ENCODE measurements at regions not wholly inside any gene's neighbourhood (a gene's known extent, or its start where the extent isn't known, plus 50 kb on each side); places are given as distances from the start of the nearest gene placed in this dataset.

- no peaks in the 10 kb centered on the region for H3K9me3 Mint-ChIP-seq (ENCODE audit: unreplicated experiment)
- TF ChIP-seq CTCF (IDR thresholded peaks at IDR 0.05) = no peak
- no peak overlapping the region for H3K4me3 Mint-ChIP-seq (ENCODE audit: unreplicated experiment)
- H3K4me1 Mint-ChIP-seq (ENCODE audit: unreplicated experiment) = no peaks in the 10 kb centered on the region
- H3K27me3 Mint-ChIP-seq (ENCODE audit: unreplicated experiment) = no peaks in the 10 kb centered on the region
- H3K36me3 Mint-ChIP-seq (ENCODE audit: unreplicated experiment) = no peaks in the 10 kb centered on the region
- DNase-seq (ENCODE audit: extremely low spot score, unreplicated experiment) = no peak
- no peak overlapping the region for H3K27ac Mint-ChIP-seq (ENCODE audit: unreplicated experiment)
Observed at GRCh38 chr7:94849636-94850208, 57.7 kb upstream of the PPP1R9A start.

GRCh38 chr7:94855589-94855988 lies 51.8 kb upstream of the PPP1R9A start:
- H3K9me3 Mint-ChIP-seq (ENCODE audit: unreplicated experiment) = no peaks in the 10 kb centered on the region
- H3K27ac Mint-ChIP-seq (ENCODE audit: unreplicated experiment) = no peak overlapping the region
- DNase-seq (ENCODE audit: extremely low spot score, unreplicated experiment) = no peak
- no peaks in the 10 kb centered on the region for H3K4me1 Mint-ChIP-seq (ENCODE audit: unreplicated experiment)
- no peak for TF ChIP-seq CTCF (IDR thresholded peaks at IDR 0.05)
- H3K36me3 Mint-ChIP-seq (ENCODE audit: unreplicated experiment) = no peaks in the 10 kb centered on the region
- no peaks in the 10 kb centered on the region for H3K27me3 Mint-ChIP-seq (ENCODE audit: unreplicated experiment)
- H3K4me3 Mint-ChIP-seq (ENCODE audit: unreplicated experiment) = no peak overlapping the region

- Mint-ChIP-seq H3K36me3 (ENCODE audit: unreplicated experiment) (no peaks in the 10 kb centered on the region), H3K4me1 (ENCODE audit: unreplicated experiment) (no peaks in the 10 kb centered on the region), H3K4me3 (ENCODE audit: unreplicated experiment) (no peak overlapping the region), H3K9me3 (ENCODE audit: unreplicated experiment) (no peaks in the 10 kb centered on the region), H3K27ac (ENCODE audit: unreplicated experiment) (no peak overlapping the region), H3K27me3 (ENCODE audit: unreplicated experiment) (no peaks in the 10 kb centered on the region)
- DNase-seq (ENCODE audit: extremely low spot score, unreplicated experiment) = no peak
- TF ChIP-seq CTCF (IDR thresholded peaks at IDR 0.05) = no peak
Observed at GRCh38 chr7:94856643-94857042, 50.8 kb upstream of the PPP1R9A start.

Data from osteocyte (in vitro differentiated cells).